ENCODE measurements at regions not wholly inside any gene's neighbourhood (a gene's known extent, or its start where the extent isn't known, plus 50 kb on each side); places are given as distances from the start of the nearest gene placed in this dataset.
A peak's percentile ranks its signal among the peaks of the same experiment; 100 is the strongest.

DNA sequence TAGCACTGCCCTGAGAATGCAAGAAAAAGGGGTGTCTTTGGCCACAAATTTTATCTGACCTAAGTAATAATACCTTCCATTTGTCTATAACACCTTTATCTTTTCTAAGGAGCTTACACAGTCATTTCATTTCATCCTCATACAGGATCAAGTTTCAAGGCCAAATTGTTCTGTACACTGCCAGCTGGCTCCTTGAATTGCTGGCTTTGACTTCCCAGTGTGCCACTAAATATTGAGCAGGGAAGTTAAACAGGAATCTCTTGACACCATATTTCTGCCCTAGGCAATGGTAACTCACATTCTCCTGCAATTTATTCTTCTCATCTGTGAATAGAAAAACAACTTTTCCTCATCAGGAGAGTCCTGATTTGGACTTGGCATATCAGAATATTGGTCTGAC is 195.1 kb upstream of the LRP1B start:
- DNase-seq (ENCODE audit: low read depth) = no peak

DNA sequence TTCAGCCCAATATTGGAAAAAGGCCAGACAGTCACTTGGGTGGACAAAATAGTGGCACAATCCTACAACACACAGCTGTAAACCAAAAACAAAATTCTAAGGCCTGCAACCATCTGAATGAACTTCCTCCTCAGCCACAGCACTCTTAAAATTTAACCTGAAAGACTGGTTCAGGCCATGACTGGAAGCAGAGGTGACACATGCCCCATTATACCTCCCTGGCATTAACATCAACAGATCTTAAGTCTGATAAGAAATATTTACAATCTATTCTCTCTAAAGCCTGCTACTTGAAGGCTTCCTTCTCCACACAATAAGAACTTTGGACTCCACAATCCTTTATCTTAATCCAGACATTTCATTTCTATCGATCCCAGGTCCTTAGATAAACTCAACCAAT is 192.4 kb upstream of the LRP1B start:
- no peak for DNase-seq (ENCODE audit: low read depth)

DNA sequence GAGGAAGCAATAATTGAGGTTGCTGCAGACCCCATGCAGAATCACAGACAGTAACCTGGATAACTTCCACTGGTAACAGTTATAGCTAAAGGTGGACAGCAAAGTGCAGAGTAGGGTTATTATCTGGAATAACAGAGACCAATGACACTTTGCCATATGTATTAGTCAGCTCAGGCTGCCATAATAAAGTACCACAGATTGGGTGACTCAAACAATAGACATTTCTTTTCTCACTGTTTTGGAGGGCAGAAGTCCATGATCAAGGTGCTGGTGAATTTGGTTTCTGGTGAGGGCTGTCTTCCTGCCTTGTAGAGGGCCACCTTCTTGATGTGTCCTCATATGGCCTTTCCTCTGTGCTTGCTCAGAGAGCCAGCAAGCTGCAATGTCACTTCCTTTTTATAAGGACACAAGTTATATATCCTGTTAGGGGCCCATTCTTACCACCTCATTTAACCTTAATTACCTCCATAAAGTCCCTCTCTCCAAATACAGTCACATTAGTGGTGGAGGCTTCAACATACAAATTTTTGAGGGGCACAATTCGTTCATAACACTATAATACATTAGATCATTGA is 191.0 kb upstream of the LRP1B start:
- DNase-seq (ENCODE audit: low read depth) = peak; percentile 15

DNA sequence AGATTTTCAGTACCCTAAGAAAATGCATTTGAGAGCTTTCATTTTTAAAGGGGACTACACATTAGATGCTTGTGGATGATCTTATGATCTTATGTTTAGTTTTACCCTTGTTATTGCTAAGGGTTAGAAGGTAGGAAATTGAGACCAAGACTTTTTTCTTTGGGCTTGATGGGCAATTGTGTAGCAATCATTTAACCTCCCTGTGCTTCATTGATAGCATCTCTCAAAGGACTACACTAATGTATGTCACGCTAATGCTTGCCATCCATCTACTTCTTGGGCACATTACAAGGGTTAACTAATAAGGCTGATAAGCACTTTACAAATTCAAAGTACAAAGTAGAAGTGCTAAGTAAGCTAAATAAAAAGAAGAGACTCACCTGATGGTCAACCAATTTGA is 189.3 kb upstream of the LRP1B start:
- no peak for DNase-seq (ENCODE audit: low read depth)

DNA sequence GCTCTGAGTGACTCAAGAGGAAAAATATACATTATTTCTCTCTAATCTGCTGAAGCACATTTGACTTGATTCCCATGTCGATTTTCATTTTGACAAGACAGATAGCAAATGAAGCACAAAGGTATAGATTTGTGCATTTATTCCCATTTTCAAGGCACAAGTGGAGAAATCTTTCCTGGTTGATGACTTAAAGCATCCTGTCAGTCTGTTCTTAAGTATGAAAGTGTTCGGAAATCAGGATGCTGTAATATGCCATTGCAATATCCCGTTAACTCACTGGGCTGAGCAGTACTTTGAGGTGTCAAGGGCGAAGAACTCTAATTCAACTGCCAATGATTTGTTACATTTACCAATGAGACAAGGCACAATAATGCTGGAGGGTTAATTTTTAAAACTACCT is 185.2 kb upstream of the LRP1B start:
- no peak for DNase-seq (ENCODE audit: low read depth)

DNA sequence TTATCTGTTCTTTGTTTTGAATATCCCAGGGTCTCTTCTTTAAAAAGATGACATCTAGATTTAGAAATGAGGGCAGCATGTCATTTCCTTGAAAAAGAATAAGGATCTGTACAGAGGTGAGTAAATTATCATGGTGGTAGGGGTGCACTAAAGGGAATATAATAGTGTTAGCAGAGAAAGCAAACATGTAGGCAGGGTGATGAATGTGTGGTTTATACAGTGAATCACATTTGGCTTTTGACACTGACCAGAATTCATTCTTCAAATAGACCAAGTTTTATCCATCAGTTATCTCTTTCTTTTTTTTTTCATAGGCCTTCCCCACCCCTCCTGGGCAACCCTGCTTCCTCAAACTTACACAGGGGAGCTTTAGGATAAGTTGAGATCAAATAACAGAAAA is 184.5 kb upstream of the LRP1B start:
- peak; percentile 63 for DNase-seq (ENCODE audit: low read depth)

DNA sequence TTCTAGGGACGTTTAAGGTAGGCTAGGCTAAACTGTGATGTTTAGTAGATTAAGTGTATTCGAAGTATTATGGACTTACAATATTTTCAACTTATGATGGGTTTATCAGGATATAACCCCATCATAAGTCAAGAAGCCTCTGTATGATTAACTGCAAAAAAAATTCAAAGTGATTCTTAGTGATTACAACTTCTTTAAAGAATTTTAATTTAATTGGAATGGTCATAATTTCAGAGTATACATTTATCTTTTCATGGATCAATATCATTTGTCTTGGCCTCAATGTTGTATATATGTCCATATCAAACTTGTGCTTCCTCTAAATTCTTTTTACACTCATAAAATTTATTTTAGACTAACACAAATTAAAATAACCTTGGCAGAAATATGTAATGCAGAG is 183.3 kb upstream of the LRP1B start:
- no peak for DNase-seq (ENCODE audit: low read depth)

DNA sequence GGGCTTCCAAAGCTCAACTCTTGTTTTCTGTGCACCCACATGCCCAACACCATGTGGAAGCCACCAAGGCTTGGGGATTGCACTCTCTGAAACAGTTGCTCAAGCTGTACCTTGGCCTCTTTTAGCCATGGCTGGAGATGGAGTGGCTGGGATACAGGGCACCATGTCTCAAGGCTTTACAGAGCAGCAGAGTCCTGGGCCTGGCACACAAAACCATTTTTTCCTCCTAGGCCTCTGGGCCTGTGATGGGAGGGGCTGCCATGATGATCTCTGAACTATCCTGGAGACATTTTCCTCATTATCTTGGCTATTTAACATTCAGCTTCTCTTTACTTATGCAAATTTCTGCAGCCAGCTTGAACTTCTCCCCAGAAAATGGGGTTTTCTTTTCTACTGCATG is 179.7 kb upstream of the LRP1B start:
- DNase-seq (ENCODE audit: low read depth) = no peak

DNA sequence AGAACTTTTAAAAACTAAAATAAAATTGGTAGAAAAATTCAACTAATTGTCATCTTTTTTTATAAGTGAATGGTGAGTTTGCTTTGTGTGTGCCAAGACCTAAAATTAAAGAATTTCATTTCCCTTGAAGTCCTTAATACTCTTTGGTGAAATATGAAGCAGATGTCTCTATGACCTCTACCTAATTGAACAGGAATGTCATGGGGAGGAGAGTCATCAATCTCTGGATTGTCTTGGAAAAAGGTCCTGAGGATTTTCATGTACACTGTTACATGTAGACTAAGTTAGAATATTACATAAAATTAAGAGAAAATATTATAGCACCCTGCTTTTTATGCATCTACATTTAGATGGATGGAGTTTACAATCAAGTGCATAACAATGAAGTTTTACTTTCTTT is 177.9 kb upstream of the LRP1B start:
- no peak for DNase-seq (ENCODE audit: low read depth)

DNA sequence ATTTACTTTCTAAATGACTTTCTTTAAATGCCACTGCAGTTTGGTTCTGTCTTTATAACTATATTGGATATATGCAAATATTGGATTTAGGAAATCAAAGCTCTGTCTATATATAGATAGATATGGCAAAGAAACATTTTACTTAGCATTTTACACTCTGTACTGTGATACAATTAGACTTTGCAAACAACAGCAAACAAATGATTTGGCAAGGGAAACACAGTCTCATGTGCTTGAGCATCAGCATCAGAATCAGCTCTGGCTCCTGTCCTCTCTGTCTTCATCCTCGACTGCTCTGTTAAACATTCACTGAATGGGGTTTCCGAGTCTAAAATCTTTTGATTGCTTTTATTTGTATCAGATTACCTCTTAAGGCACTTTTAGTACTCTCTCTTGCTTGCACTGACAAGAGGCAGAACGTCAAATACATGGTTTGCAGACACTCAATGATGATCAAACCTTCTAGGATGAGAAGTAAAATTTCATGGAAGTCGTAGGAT is 176.8 kb upstream of the LRP1B start:
- no peak for DNase-seq (ENCODE audit: low read depth)

DNA sequence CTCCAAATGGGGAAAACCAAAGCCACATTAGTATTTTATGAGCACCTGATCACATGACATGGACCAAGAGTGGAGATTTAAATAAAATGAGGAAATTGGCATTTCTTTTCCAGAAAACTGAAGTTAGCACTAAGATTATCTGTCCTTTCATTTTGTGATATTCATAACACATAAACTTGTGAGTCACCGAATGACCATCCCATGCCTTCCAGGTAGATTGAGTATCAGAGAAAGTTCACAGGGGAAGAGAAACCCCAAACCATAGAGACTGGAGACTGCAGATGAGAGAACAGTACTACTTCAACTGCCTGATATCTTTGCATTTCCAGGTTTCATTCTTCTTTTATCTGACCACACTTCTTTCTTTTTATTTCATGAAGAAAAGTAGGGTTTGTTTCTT is 176.3 kb upstream of the LRP1B start:
- no peak for DNase-seq (ENCODE audit: low read depth)

DNA sequence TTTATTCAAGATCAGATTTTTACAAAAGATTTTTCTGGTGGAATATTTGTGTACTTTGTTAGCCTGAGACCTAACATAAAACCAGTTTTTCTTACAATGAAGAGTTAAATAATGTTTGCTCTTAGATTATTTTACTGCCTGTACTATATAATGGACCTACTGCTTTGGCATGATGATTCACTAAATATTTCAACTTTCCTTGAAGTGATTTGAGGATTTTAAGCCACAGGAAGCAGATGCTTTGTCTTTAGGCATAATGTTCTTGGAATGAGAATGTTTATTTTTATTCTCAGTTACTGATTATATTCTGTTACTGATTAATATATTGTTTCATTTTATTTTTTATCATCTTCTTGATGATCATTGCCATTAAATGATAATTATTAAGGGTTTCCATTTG is 175.3 kb upstream of the LRP1B start:
- DNase-seq (ENCODE audit: low read depth) = peak; percentile 79

DNA sequence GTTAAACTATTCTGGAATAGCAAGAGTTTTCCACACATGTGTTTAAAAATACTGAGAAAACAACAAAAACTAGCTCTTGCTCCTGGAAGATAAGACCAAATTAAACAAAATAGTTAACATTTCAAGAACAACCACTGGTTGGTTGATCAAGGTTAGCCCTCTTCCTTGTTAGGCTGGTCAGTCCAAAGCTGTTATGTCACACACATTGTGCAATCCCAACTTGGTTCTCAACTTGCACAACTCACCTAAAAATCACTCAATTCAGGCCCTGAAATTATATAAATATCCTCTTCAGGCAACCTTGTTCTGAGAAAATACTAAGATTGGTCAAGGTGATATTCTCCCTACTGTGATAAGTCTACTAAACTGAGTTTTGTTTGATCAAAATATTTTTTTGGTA is 169.7 kb upstream of the LRP1B start:
- DNase-seq (ENCODE audit: low read depth) = peak; percentile 76

DNA sequence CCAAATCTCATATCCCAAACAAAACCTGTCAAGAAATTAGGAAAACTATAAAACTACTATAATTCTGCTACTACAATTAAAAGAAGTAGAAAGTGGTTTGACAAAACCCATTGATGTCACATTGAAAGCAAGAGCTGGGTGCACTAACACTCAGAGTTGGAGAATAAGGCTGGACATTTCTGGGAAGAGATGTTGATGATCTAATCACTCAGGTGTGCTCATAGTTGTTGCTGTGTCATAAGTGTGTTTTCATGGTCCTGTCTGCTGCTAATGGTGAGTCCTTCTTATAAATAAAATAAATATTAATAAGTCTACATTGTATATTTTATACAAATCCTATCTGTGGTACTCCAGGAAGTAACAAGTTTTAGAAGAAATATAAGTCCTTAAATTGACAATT is 168.2 kb upstream of the LRP1B start:
- no peak for DNase-seq (ENCODE audit: low read depth)

DNA sequence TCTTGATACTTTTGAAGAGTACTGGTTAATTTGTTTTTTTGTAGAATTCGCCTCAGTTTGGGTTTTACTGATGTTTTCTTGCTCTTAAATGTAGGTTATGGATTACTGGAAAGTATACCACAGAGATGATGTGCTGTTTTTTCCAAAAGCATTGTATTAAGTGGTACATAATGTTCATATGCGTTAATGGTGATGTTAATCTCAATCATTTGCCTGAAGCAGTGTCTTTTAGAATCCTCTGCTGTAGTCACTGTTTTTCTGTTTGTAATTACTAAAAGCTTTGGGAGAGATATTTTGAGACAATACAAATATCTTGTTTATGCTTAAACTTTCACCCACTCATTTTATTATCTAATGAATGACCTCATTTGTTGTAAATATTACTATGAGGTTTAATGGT is 163.4 kb upstream of the LRP1B start:
- no peak for DNase-seq (ENCODE audit: low read depth)

DNA sequence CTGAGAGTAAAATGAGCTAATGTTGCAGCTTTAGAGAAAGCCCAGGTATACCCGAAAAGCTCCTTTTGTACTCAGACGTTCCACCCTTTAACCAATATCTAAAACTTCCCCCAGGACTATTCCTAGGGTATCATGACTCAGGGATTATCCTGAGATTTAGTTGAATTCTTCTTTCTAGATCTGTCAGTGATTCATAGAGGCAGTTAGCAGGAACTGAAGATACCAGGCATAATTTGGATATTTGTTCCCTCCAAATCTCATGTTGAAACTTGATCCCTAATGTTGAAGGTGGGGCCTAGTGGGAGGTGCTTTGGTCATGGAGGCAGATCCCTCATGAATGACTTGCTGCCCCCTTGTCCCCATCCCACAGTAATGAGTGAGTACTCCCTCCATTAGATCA is 161.2 kb upstream of the LRP1B start:
- DNase-seq (ENCODE audit: low read depth) = peak; percentile 81

DNA sequence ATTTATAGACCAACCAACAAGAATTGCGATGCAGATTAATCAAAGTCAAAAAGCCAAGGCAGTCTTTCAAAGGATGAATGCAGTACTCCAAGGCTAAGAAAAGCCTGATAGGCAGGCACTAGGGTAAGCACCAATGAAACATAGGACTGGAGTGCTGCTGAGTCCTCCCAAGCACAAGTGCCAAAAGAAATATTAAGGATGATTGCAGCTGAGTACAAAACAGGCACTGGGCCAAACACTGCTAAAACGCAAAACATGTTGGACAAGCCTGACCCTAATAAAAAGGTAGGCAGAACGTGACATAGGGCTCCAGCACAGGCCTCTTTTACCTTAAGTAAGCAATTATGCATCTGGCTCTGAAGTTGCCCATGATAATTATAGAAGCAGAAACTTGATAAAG is 160.1 kb upstream of the LRP1B start:
- peak; percentile 75 for DNase-seq (ENCODE audit: low read depth)

DNA sequence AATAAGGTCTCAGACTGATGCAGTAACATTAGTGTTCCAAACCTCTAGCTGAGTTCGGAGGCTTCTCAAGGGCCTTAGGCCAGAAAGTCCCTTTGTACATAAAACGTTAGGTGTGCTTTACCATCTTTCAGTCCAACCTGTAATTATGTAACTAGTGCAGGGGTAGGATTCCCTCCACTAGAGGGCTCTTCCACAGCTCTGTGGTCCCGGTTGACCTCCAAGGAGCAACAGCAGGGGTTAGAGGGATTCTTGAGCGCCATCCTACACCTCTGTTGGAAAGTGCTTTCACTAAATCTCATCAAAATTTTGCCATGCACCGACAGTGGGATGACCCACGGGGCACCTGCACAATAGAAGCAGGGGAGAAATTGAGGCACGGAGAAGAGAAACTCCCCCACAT is 155.8 kb upstream of the LRP1B start:
- DNase-seq (ENCODE audit: low read depth) = no peak

DNA sequence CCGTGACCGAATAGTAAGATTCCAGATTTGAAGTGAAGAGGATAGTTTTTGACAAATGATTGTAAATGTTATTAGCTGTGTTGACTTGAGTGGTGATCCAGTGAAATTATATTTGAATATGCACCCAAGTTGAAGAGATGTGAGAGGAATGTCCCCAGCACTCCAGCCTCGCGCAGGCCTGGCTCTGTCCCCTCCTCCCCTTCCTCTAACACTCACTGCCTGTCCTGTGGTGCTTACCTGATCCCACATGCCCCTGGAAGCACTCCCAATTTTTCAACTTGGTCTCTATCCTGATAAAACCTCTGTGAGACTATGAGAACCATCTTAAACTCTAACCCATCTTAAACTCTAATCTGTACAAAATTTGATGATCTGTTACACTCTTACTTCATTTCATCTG is 154.7 kb upstream of the LRP1B start:
- DNase-seq (ENCODE audit: low read depth) = no peak

DNA sequence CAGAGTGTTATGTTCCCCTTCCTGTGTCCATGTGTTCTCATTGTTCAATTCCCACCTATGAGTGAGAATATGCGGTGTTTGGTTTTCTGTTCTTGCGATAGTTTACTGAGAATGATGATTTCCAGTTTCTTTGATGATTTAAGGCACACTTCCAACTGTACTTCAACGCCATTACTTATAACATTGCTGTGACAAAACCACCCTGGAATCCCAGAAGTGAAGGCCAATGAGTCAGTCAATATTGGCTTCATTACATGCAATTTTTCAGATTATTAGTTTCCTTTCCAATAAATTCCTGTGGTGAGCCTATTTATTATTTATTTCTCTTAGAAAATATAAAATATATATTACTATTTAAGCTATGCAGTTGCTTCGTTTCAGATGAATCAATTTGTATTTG is 153.5 kb upstream of the LRP1B start:
- DNase-seq (ENCODE audit: low read depth) = peak; percentile 71

DNA sequence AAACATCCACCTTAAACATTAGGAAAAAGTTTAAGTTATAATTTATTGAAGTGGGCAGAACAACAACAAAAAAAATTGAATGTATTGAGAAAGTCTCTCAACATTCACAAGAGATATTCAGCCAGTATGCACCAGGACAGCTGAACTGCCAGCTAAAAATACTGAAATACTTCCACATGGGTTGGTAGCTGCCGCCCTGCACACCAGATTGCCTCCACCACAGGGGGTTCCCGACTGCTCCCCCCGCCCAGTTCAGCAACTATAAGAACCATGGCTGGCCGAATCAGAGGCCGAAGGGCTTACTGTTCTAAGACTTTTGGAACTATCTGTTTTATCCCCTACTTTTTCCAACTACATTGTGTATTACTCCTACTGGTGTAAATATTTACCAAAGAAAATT is 150.0 kb upstream of the LRP1B start:
- no peak for DNase-seq (ENCODE audit: low read depth)

DNA sequence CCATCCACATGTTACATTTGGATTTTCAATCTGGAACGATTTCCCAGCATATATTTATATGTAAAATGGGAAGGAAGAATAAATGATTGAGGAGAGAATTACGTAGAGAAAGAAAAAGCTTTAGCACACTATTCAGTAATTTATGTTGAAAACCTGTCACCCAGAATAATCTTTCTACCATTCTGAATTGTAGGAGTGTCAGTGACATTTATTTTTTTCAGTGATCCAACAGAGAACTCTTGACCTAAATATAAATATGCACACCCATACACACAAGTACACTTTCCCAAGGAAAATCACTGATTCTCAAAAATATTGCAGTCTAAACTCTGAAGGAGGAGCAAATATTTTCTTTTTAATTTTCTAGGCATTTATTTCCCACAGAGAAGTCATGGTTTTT is 140.2 kb upstream of the LRP1B start:
- DNase-seq (ENCODE audit: low read depth) = no peak

DNA sequence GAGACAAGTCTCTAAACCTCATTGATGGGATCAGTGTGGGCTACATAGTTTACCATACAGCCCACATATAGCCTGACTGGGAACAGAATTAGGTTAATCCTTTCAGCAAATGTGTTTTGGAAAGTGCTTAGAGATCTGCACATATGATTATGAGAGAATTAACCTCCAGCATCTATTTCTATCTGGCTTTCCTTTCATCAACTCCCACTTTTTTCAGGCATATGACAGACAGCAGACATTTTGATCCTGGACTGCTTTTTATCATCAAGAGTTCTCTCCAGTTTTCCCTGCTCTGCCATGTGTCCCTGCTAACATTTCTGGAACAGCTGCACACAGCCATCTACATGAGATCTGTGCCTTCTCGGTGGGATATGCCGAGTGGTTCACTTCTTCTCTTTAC is 139.5 kb upstream of the LRP1B start:
- no peak for DNase-seq (ENCODE audit: low read depth)

DNA sequence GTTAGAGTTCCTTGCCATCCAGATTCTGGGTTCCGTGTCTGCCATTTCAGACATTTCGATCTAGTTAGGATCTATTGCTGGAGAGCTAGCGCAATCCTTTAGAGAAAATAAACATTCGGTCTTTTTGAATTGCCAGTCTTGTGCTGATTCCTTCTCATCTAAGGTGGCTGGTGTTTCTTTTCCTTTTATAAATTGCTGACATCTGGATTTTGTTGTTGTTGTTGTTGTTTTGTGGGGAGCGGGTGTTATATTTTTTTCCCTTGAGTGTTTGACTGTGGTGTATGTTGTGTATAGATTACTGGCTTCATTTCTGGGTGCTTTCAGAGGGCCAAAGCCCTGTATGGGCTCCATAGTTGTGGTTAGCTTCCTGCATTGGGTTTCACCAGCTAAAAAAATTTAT is 128.5 kb upstream of the LRP1B start:
- no peak for DNase-seq (ENCODE audit: low read depth)

DNA sequence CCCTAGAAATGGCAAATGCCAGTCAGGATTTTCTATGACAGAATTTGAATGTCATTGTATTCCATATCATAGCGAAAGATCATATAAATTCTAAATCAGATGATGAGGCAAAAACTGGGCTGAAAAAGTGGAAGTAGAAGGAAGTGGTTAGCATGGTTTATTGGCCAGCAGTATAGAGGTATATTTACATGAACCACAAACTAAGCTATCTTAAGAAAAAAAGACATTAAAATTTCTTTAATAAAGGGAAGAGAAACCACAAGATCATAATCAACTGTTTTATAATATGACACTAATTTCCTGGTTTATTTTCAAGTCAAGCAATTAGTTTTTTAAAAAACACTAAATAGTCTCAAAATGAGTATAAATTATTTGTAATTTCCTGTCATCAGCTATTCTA is 123.2 kb upstream of the LRP1B start:
- DNase-seq (ENCODE audit: low read depth) = no peak

Measured in iris pigment epithelial cell (primary cell).